ENCODE measurements at regions not wholly inside any gene's neighbourhood (a gene's known extent, or its start where the extent isn't known, plus 50 kb on each side); places are given as distances from the start of the nearest gene placed in this dataset.
A peak's percentile ranks its signal among the peaks of the same experiment; 100 is the strongest.

- no peaks in the 10 kb centered on the region for H3K27me3 ChIP-seq
- intact Hi-C loops (cut with DNase I), result no loop called here
- H3K4me1 ChIP-seq (replicated peaks in 1 of 2), result no peaks in the 10 kb centered on the region
- DNase-seq, result no peak
- no peaks in the 10 kb centered on the region for H3K9me3 ChIP-seq (replicated peaks in 1 of 3)
- no peaks in the 10 kb centered on the region for H3K36me3 ChIP-seq (replicated peaks in 1 of 2)
- WGBS, 4 donors, result 50 to 60% (median 54%) methylated on average over 2 of the region's 2 CpGs
- H3K27ac ChIP-seq, result no peak overlapping the region
- TF ChIP-seq POLR2A (IDR thresholded peaks at IDR 0.05) (no peak), CTCF (IDR thresholded peaks at IDR 0.05) (no peak)
- no peak overlapping the region for H3K4me3 ChIP-seq
Observed at GRCh38 chr4:104022226-104022625, 302.4 kb upstream of the TACR3 start.

GRCh38 chr4:104020641-104021040, 300.9 kb upstream of the TACR3 start:
- intact Hi-C loops (cut with DNase I), result no loop called here
- no peak for TF ChIP-seq POLR2A (IDR thresholded peaks at IDR 0.05)
- no peak for TF ChIP-seq CTCF (IDR thresholded peaks at IDR 0.05)
- Histone ChIP-seq H3K27ac (no peak overlapping the region), H3K9me3 (replicated peaks in 1 of 3) (no peaks in the 10 kb centered on the region), H3K27me3 (no peaks in the 10 kb centered on the region), H3K36me3 (replicated peaks in 1 of 2) (no peaks in the 10 kb centered on the region), H3K4me3 (no peak overlapping the region), H3K4me1 (replicated peaks in 1 of 2) (no peaks in the 10 kb centered on the region)
- DNase-seq, result no peak
- 79 to 91% (median 82%) methylated on average over 3 of the region's 3 CpGs for WGBS, 4 donors

- no peak for TF ChIP-seq POLR2A (IDR thresholded peaks at IDR 0.05)
- no peak for TF ChIP-seq CTCF (IDR thresholded peaks at IDR 0.05)
- Histone ChIP-seq H3K27ac (no peak overlapping the region), H3K36me3 (replicated peaks in 1 of 2) (no peaks in the 10 kb centered on the region), H3K4me3 (no peak overlapping the region), H3K9me3 (replicated peaks in 1 of 3) (no peaks in the 10 kb centered on the region), H3K4me1 (replicated peaks in 1 of 2) (no peaks in the 10 kb centered on the region), H3K27me3 (no peaks in the 10 kb centered on the region)
- intact Hi-C loops (cut with DNase I), result no loop called here
- DNase-seq, result no peak
Observed at GRCh38 chr4:104017213-104017612, 297.4 kb upstream of the TACR3 start.

GRCh38 chr4:104015680-104016079, 295.9 kb upstream of the TACR3 start:
- Histone ChIP-seq H3K36me3 (replicated peaks in 1 of 2) (no peaks in the 10 kb centered on the region), H3K4me3 (no peak overlapping the region), H3K27ac (no peak overlapping the region), H3K9me3 (replicated peaks in 1 of 3) (no peaks in the 10 kb centered on the region), H3K4me1 (replicated peaks in 1 of 2) (no peaks in the 10 kb centered on the region), H3K27me3 (no peaks in the 10 kb centered on the region)
- no peak for TF ChIP-seq POLR2A (IDR thresholded peaks at IDR 0.05)
- peak in 1 of 6 experiments; percentile 16 for TF ChIP-seq CTCF (IDR thresholded peaks at IDR 0.05)
- no peak for DNase-seq
- WGBS, 4 donors, result 20 to 30% (median 28%) methylated on average over 2 of the region's 2 CpGs
- intact Hi-C loops (cut with DNase I), result no loop called here
